CD14-positive monocyte (primary cell): ENCODE measurements at regions not wholly inside any gene's neighbourhood (a gene's known extent, or its start where the extent isn't known, plus 50 kb on each side); places are given as distances from the start of the nearest gene placed in this dataset.
A peak's percentile ranks its signal among the peaks of the same experiment; 100 is the strongest.

Source experiments
- DNase-seq, 3 donors: peaks; one replicate each; pipeline ENCODE4 v3.0.0-alpha.2; 2011 to 2022
- H2AFZ ChIP-seq: 2 replicates; pipeline ENCODE4 v1.6.0; 2012; ENCODE audit warnings: mild to moderate bottlenecking, low read depth, low read length, inconsistent platforms; ENCODE audit not compliant: insufficient read depth, poor library complexity, severe bottlenecking
- H3K27ac ChIP-seq, 2 donors: 1 replicate in 1 of 2; 2 replicates in 1 of 2; pipeline ENCODE4 v1.5.1; 2012 to 2013; ENCODE audit warnings: low read length in 2 of 2, control low read depth in 1 of 2, inconsistent platforms in 1 of 2, low read depth in 1 of 2, mild to moderate bottlenecking in 1 of 2
- H3K27me3 ChIP-seq, 2 donors: one replicate each; pipeline versions ENCODE4 v1.6.0 to v1.6.1; 2011 to 2013; ENCODE audit warnings: low read length in 2 of 2; ENCODE audit not compliant: control insufficient read depth in 2 of 2, insufficient read depth in 2 of 2
- H3K36me3 ChIP-seq, 2 donors: replicated peaks in 1 of 2; 1 replicate in 1 of 2; 2 replicates in 1 of 2; pipeline versions ENCODE4 v1.5.1 to v1.6.1; 2012 to 2013; ENCODE audit warnings: low read length in 2 of 2, control low read depth in 1 of 2, inconsistent platforms in 1 of 2, mild to moderate bottlenecking in 1 of 2; ENCODE audit not compliant: insufficient read depth in 2 of 2, control insufficient read depth in 1 of 2
- H3K4me1 ChIP-seq, 2 donors: 1 replicate in 1 of 2; 2 replicates in 1 of 2; pipeline versions ENCODE4 v1.5.1 to v1.6.1; 2012 to 2013; ENCODE audit warnings: low read length in 2 of 2, control low read depth in 1 of 2, inconsistent platforms in 1 of 2, mild to moderate bottlenecking in 1 of 2, moderate library complexity in 1 of 2; ENCODE audit not compliant: insufficient read depth in 2 of 2, control insufficient read depth in 1 of 2
- H3K4me2 ChIP-seq: replicated peaks from 2 replicates; pipeline ENCODE3; 2012; ENCODE audit warnings: low read length, moderate library complexity, mild to moderate bottlenecking; ENCODE audit not compliant: poor library complexity, severe bottlenecking; ENCODE audit errors: extremely low read depth
- H3K4me3 ChIP-seq, 3 experiments: fragments of 200-600 bp in 1 of 3; sonication (generic) in 1 of 3; replicated peaks in 1 of 3; 1 replicate in 2 of 3; 2 replicates in 1 of 3; pipeline ENCODE4 v1.5.1; 2011 to 2013; ENCODE audit warnings: low read length in 3 of 3, mild to moderate bottlenecking in 3 of 3, control low read depth in 2 of 3, low read depth in 2 of 3, inconsistent platforms in 1 of 3, moderate library complexity in 1 of 3
- H3K79me2 ChIP-seq: 2 replicates; pipeline ENCODE4 v1.6.0; 2012; ENCODE audit warnings: mild to moderate bottlenecking, control low read depth, inconsistent platforms, low read length, moderate library complexity; ENCODE audit not compliant: insufficient read depth
- H3K9ac ChIP-seq: 2 replicates; pipeline ENCODE4 v1.6.0; 2017; ENCODE audit warnings: low read length, mild to moderate bottlenecking; ENCODE audit not compliant: insufficient read depth, poor library complexity, severe bottlenecking
- H3K9me3 ChIP-seq, 2 donors: replicated peaks in 1 of 2; 1 replicate in 1 of 2; 2 replicates in 1 of 2; pipeline versions ENCODE4 v1.5.1 to v1.6.1; 2012 to 2013; ENCODE audit warnings: low read length in 2 of 2, control low read depth in 1 of 2; ENCODE audit not compliant: control insufficient read depth in 1 of 2, insufficient read depth in 1 of 2
- H4K20me1 ChIP-seq: 2 replicates; pipeline ENCODE4 v1.6.0; 2012; ENCODE audit warnings: mild to moderate bottlenecking, low read length, control low read depth, moderate library complexity; ENCODE audit not compliant: insufficient read depth
- H3K27ac Mint-ChIP-seq, 7 donors: one replicate each; pipeline ENCODE4 v1.8.0; 2020; ENCODE audit warnings: mild to moderate bottlenecking in 7 of 7, mixed read lengths in 7 of 7, moderate library complexity in 6 of 7, inconsistent platforms in 2 of 7
- H3K27me3 Mint-ChIP-seq, 3 donors: one replicate each; pipeline ENCODE4 v1.8.0; 2021 to 2022; ENCODE audit warnings: low read depth in 3 of 3, mild to moderate bottlenecking in 3 of 3, mixed read lengths in 3 of 3, moderate library complexity in 3 of 3, inconsistent platforms in 1 of 3
- H3K36me3 Mint-ChIP-seq, 2 donors: one replicate each; pipeline ENCODE4 v1.8.0; 2020; ENCODE audit warnings: mixed read lengths in 2 of 2, inconsistent platforms in 1 of 2, mild to moderate bottlenecking in 1 of 2
- H3K4me1 Mint-ChIP-seq: one replicate; pipeline ENCODE4 v1.8.0; 2020; ENCODE audit warnings: mild to moderate bottlenecking, mixed read lengths
- H3K4me3 Mint-ChIP-seq, 2 donors: one replicate each; pipeline ENCODE4 v1.8.0; 2020; ENCODE audit warnings: mild to moderate bottlenecking in 2 of 2, mixed read lengths in 2 of 2, moderate library complexity in 1 of 2
- H3K9me3 Mint-ChIP-seq, 7 donors: one replicate each; pipeline ENCODE4 v1.8.0; 2020 to 2022; ENCODE audit warnings: mixed read lengths in 7 of 7, mild to moderate bottlenecking in 6 of 7, moderate library complexity in 6 of 7, inconsistent platforms in 2 of 7
- CTCF ChIP-seq: fragments of 200-600 bp; IDR thresholded peaks from one replicate; pipeline ENCODE4 v1.8.0; 2022; ENCODE audit warnings: antibody characterized with exemption, mild to moderate bottlenecking
- WGBS: methylation state at CpG from one replicate; pipeline ENCODE4 v1.1.5; 2013; ENCODE audit warnings: missing lambda C conversion rate; ENCODE audit not compliant: insufficient coverage; 5-methylcytosine and 5-hydroxymethylcytosine counted together
- intact Hi-C, 2 donors: fragments of 100-400 bp; cut with micrococcal nuclease; formaldehyde crosslinking; loops; one replicate each; pipeline versions ENCODE4 v1.15.0 to v1.15.1; 2023

GRCh38 chr16:73890186-73891128, 406.2 kb upstream of the PSMD7 start:
- Histone ChIP-seq H3K36me3 (no peaks in the 10 kb centered on the region), H3K79me2 (no peaks in the 10 kb centered on the region), H3K27me3 (peaks cover 10 to 12% of the 10 kb centered on the region in 2 donors), H3K4me2 (no peak overlapping the region), H4K20me1 (no peaks in the 10 kb centered on the region), H2AFZ (no peak overlapping the region), H3K27ac (no peak overlapping the region), H3K9me3 (no peaks in the 10 kb centered on the region), H3K4me1 (no peaks in the 10 kb centered on the region), H3K4me3 (no peak overlapping the region), H3K9ac (no peak overlapping the region)
- peak overlapping the region in 1 of 2 donors; percentile 23 for H3K4me3 Mint-ChIP-seq
- intact Hi-C loops, result no loop called here
- peak overlapping the region in 1 of 7 donors; percentile 15 for H3K27ac Mint-ChIP-seq
- DNase-seq, result no peak
- H3K36me3 Mint-ChIP-seq, result no peaks in the 10 kb centered on the region
- WGBS, result 0% methylated on average over 2 of the region's 23 CpGs
- peaks cover 4% of the 10 kb centered on the region for H3K4me1 Mint-ChIP-seq
- no peak for TF ChIP-seq CTCF
- H3K9me3 Mint-ChIP-seq, result peaks cover 0 to 9% (median 0%) of the 10 kb centered on the region in 7 donors
- peaks cover 21 to 35% (median 23%) of the 10 kb centered on the region in 3 donors for H3K27me3 Mint-ChIP-seq

DNA sequence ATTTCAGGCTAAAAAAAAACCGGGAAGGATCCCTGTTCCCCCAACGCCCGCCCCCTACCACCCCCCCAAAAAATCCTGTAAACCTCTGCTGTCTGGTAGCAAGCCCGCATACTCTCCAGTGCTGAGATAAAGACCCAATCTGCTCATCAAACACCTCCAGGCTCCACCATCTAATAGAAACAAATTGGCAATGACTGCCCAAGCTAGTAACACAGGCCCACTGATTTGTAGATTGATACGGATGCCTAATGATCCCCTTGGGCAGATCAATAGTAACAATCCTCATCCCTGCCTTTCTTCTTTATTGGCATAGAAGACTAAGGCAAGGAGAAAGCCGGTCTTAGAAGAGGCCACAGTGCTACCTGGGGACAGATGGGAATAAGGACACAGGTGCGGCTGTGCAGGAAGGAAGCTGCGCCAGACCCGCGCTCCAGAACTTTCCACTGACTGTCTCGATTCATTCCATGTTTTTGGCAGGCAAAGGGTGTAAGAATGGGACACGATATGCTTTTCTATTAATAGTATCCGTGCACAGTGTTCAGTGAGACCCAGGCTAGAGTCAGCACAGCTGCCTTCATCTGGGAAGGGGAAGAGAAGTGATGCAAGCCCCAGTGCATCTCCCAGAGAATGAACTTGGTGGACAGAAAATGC, 407.6 kb upstream of the PSMD7 start:
- H3K4me3 Mint-ChIP-seq, result peak overlapping the region in 1 of 2 donors; percentile 30
- Histone ChIP-seq H3K9ac (no peak overlapping the region), H3K27ac (no peak overlapping the region), H3K36me3 (no peaks in the 10 kb centered on the region), H3K79me2 (no peaks in the 10 kb centered on the region), H2AFZ (no peak overlapping the region), H4K20me1 (no peaks in the 10 kb centered on the region), H3K4me1 (no peaks in the 10 kb centered on the region), H3K9me3 (no peaks in the 10 kb centered on the region), H3K4me3 (no peak overlapping the region), H3K4me2 (no peak overlapping the region), H3K27me3 (peaks cover 10 to 12% of the 10 kb centered on the region in 2 donors)
- peaks cover 20 to 32% (median 20%) of the 10 kb centered on the region in 3 donors for H3K27me3 Mint-ChIP-seq
- H3K9me3 Mint-ChIP-seq, result peaks cover 0 to 9% (median 0%) of the 10 kb centered on the region in 7 donors
- WGBS, result 81% methylated on average over 7 of the region's 13 CpGs
- no peak for DNase-seq
- TF ChIP-seq CTCF, result no peak
- intact Hi-C loops, result no loop called here
- H3K27ac Mint-ChIP-seq, result no peak overlapping the region
- H3K36me3 Mint-ChIP-seq, result no peaks in the 10 kb centered on the region
- H3K4me1 Mint-ChIP-seq, result peaks cover 4% of the 10 kb centered on the region
